GM23338 (cell line): ENCODE measurements at regions not wholly inside any gene's neighbourhood (a gene's known extent, or its start where the extent isn't known, plus 50 kb on each side); places are given as distances from the start of the nearest gene placed in this dataset.
A peak's percentile ranks its signal among the peaks of the same experiment; 100 is the strongest.

ENCODE experiments used
- ATAC-seq: fragments of 200-7000 bp; cut with Tn5 transposase; 3 replicates; pipeline ENCODE4 v1.9.1; 2020
- DNase-seq: peaks from one replicate; pipeline ENCODE4 v3.0.0-alpha.2; 2015; ENCODE audit warnings: low spot score
- H2AFZ ChIP-seq: fragments of 200-600 bp; sonication (generic); 2 replicates; pipeline ENCODE4 v1.8.0; 2016; ENCODE audit warnings: antibody characterized with exemption, mild to moderate bottlenecking, moderate library complexity
- H3F3A ChIP-seq: fragments of 200-600 bp; sonication (generic); replicated peaks from 2 replicates; pipeline ENCODE4 v1.8.0; 2017; ENCODE audit warnings: antibody characterized with exemption, mixed run types, low read depth
- H3K27ac ChIP-seq: fragments of 200-600 bp; sonication (generic); 2 replicates; pipeline ENCODE4 v1.6.1; 2016; ENCODE audit warnings: low read depth
- H3K27me3 ChIP-seq: fragments of 200-600 bp; sonication (generic); 2 replicates; pipeline ENCODE4 v1.8.0; 2016; ENCODE audit warnings: mild to moderate bottlenecking, mixed run types, moderate library complexity; ENCODE audit not compliant: insufficient read depth
- H3K36me3 ChIP-seq: fragments of 200-600 bp; sonication (generic); 2 replicates; pipeline ENCODE4 v1.8.0; 2016; ENCODE audit warnings: mild to moderate bottlenecking; ENCODE audit not compliant: insufficient read depth
- H3K4me1 ChIP-seq: fragments of 200-600 bp; sonication (generic); 2 replicates; pipeline ENCODE4 v1.8.0; 2016; ENCODE audit warnings: mild to moderate bottlenecking, moderate library complexity; ENCODE audit not compliant: insufficient read depth
- H3K4me2 ChIP-seq: fragments of 200-600 bp; sonication (generic); 2 replicates; pipeline ENCODE4 v1.7.1; 2017; ENCODE audit warnings: mixed run types
- H3K4me3 ChIP-seq: fragments of 200-600 bp; sonication (generic); 2 replicates; pipeline ENCODE4 v1.6.1; 2016; ENCODE audit warnings: mixed run types
- H3K79me2 ChIP-seq: fragments of 200-600 bp; sonication (generic); replicated peaks from 2 replicates; pipeline ENCODE4 v1.8.0; 2017; ENCODE audit warnings: mild to moderate bottlenecking; ENCODE audit not compliant: insufficient read depth
- H3K9me2 ChIP-seq: fragments of 200-600 bp; sonication (generic); 2 replicates; pipeline ENCODE4 v1.8.0; 2017; ENCODE audit not compliant: insufficient read depth
- H4K20me1 ChIP-seq: fragments of 200-600 bp; sonication (generic); replicated peaks from 2 replicates; pipeline ENCODE4 v1.8.0; 2017; ENCODE audit warnings: mild to moderate bottlenecking; ENCODE audit not compliant: insufficient read depth
- H3K27ac Mint-ChIP-seq: 2 replicates; pipeline ENCODE4 v1.8.0; 2020; ENCODE audit warnings: inconsistent platforms, mild to moderate bottlenecking, moderate library complexity, mixed read lengths
- H3K27me3 Mint-ChIP-seq: 3 replicates; pipeline ENCODE4 v1.8.0; 2022; ENCODE audit warnings: low read depth, mild to moderate bottlenecking, moderate library complexity, mixed read lengths, inconsistent platforms; ENCODE audit not compliant: insufficient read depth, poor library complexity
- H3K36me3 Mint-ChIP-seq: 3 replicates; pipeline ENCODE4 v1.8.0; 2021; ENCODE audit warnings: low read depth, mild to moderate bottlenecking, inconsistent platforms, moderate library complexity, mixed read lengths
- H3K4me1 Mint-ChIP-seq: 3 replicates; pipeline ENCODE4 v1.8.0; 2020; ENCODE audit warnings: mild to moderate bottlenecking, inconsistent platforms, mixed read lengths
- H3K4me3 Mint-ChIP-seq: 3 replicates; pipeline ENCODE4 v1.8.0; 2021; ENCODE audit warnings: moderate library complexity, mild to moderate bottlenecking, inconsistent platforms, mixed read lengths
- H3K9me3 Mint-ChIP-seq: 3 replicates; pipeline ENCODE4 v1.8.0; 2020; ENCODE audit warnings: moderate library complexity, mild to moderate bottlenecking, inconsistent platforms, mixed read lengths
- ETS1 ChIP-seq: IDR thresholded peaks from 2 replicates; pipeline ENCODE4 v1.6.1; 2016; ENCODE audit warnings: antibody characterized with exemption
- EZH2 ChIP-seq: fragments of 200-600 bp; sonication (generic); IDR thresholded peaks from one replicate; pipeline ENCODE4 v1.8.0; 2017; ENCODE audit warnings: antibody characterized with exemption, mild to moderate bottlenecking, low read depth; ENCODE audit not compliant: unreplicated experiment
- EZH2phosphoT487 ChIP-seq: fragments of 200-600 bp; sonication (generic); IDR thresholded peaks from one replicate; pipeline ENCODE4 v1.8.1; 2018; ENCODE audit warnings: antibody characterized with exemption; ENCODE audit not compliant: unreplicated experiment
- JUNB ChIP-seq: IDR thresholded peaks from one replicate; pipeline ENCODE4 v1.6.1; 2016; ENCODE audit warnings: antibody characterized with exemption; ENCODE audit not compliant: unreplicated experiment
- NANOG ChIP-seq: IDR thresholded peaks from 2 replicates; pipeline ENCODE4 v1.6.1; 2016; ENCODE audit warnings: antibody characterized with exemption, borderline replicate concordance
- POLR2AphosphoS5 ChIP-seq: IDR thresholded peaks from 2 replicates; pipeline ENCODE4 v1.6.1; 2016; ENCODE audit warnings: antibody characterized with exemption, low read depth
- STAT1 ChIP-seq: IDR thresholded peaks from one replicate; pipeline ENCODE4 v1.6.1; 2016; ENCODE audit warnings: antibody characterized with exemption; ENCODE audit not compliant: unreplicated experiment
- ZNF331 ChIP-seq: fragments of 250-450 bp; sonication (Bioruptor Pico); IDR thresholded peaks from 2 replicates; pipeline ENCODE4 v1.5.0; 2020; ENCODE audit warnings: low read depth, mild to moderate bottlenecking, moderate library complexity
- ZNF462 ChIP-seq: fragments of 250-450 bp; sonication (Bioruptor Pico); IDR thresholded peaks from 2 replicates; pipeline ENCODE4 v1.5.0; 2020; ENCODE audit warnings: mild to moderate bottlenecking, moderate library complexity

- Histone ChIP-seq H2AFZ (peak overlapping the region; percentile 95), H3K4me2 (no peak overlapping the region), H3K27me3 (no peaks in the 10 kb centered on the region), H3K27ac (no peak overlapping the region), H3K4me3 (no peak overlapping the region), H4K20me1 (no peaks in the 10 kb centered on the region), H3F3A (no peaks in the 10 kb centered on the region), H3K9me2 (peaks cover 5% of the 10 kb centered on the region; the same call in 1 of the 2 replicates), H3K36me3 (no peaks in the 10 kb centered on the region), H3K79me2 (no peaks in the 10 kb centered on the region), H3K4me1 (peaks cover 10% of the 10 kb centered on the region; the same call in 1 of the 2 replicates)
- Mint-ChIP-seq H3K36me3 (peaks cover 3% of the 10 kb centered on the region; the same call in 1 of the 3 replicates), H3K27me3 (no peaks in the 10 kb centered on the region), H3K4me3 (no peak overlapping the region), H3K9me3 (peaks cover under 1% of the 10 kb centered on the region; the same call in 1 of the 3 replicates), H3K4me1 (peaks cover 6% of the 10 kb centered on the region; the same call in 2 of the 3 replicates), H3K27ac (no peak overlapping the region)
- DNase-seq (no peak), ATAC-seq (no peak)
- no peak for TF ChIP-seq EZH2phosphoT487
- no peak for TF ChIP-seq EZH2
- no peak for TF ChIP-seq ETS1
- TF ChIP-seq POLR2AphosphoS5: no peak
- no peak for TF ChIP-seq NANOG
- no peak for TF ChIP-seq ZNF331 (CRISPR knock-in tag)
- TF ChIP-seq JUNB: no peak
- no peak for TF ChIP-seq STAT1
- TF ChIP-seq ZNF462 (CRISPR knock-in tag): no peak
Observed at GRCh38 chr5:115349001-115349817, 52.8 kb upstream of the CCDC112 start.
